GM12878 (cell line): ENCODE measurements at regions not wholly inside any gene's neighbourhood (a gene's known extent, or its start where the extent isn't known, plus 50 kb on each side); places are given as distances from the start of the nearest gene placed in this dataset.

Source experiments
- ATAC-seq: fragments of 200-7000 bp; cut with Tn5 transposase; 3 replicates; pipeline ENCODE4 v1.9.1; 2020; ENCODE audit warnings: mild to moderate bottlenecking, moderate library complexity
- BruUV-seq: library from RNA; stranded (reverse); fragments of 400-500 nt; replicated peaks from 2 replicates; lab custom pipeline; 2021; lab: Mats Ljungman, UMichigan
- CTCF ChIA-PET: fragments of 300-600 bp; sonication (Branson Sonifier 250); formaldehyde crosslinking; extraction: SDS; loops from one replicate; lab custom pipeline; 2021; ENCODE audit warnings: inconsistent platforms; lab: Yijun Ruan, JAX
- POLR2A ChIA-PET: fragments of 350-600 bp; formaldehyde crosslinking; extraction: SDS; loops from one replicate; lab custom pipeline; 2021; ENCODE audit warnings: inconsistent platforms; lab: Charles Lee
- RAD21 ChIA-PET: fragments of 300-600 bp; sonication (Branson Sonifier 250); formaldehyde crosslinking; loops from one replicate; lab custom pipeline; 2023; ENCODE audit warnings: antibody characterized with exemption; ENCODE audit not compliant: unreplicated experiment; lab: Charles Lee
- SMC1A ChIA-PET: fragments of 300-600 bp; sonication (Branson Sonifier 250); formaldehyde crosslinking; loops from one replicate; lab custom pipeline; 2023; ENCODE audit not compliant: unreplicated experiment, uncharacterized antibody; lab: Charles Lee
- DNase-seq: peaks from one replicate; pipeline ENCODE4 v3.0.0-alpha.2; 2011; ENCODE audit warnings: low read depth, low spot score
- FAIRE-seq: peaks from 3 replicates; lab custom pipeline; 2011; peaks lifted over from hg19 to GRCh38; lab: Jason Lieb, UNC
- H2AFZ ChIP-seq: 2 replicates; pipeline ENCODE4 v1.6.0; 2011; ENCODE audit warnings: low read depth, low read length, control low read depth; ENCODE audit not compliant: control insufficient read depth
- H3K27ac ChIP-seq: 2 replicates; pipeline ENCODE4 v1.5.1; 2011; ENCODE audit warnings: control low read depth; ENCODE audit not compliant: control insufficient read depth, insufficient read depth
- H3K27me3 ChIP-seq, 2 experiments: replicated peaks in 1 of 2; 2 replicates each; pipeline versions ENCODE4 v1.6.0 to v1.6.1; 2011; ENCODE audit warnings: low read length in 1 of 2; ENCODE audit not compliant: control insufficient read depth in 2 of 2, insufficient read depth in 2 of 2
- H3K36me3 ChIP-seq, 2 experiments: 2 replicates each; pipeline ENCODE4 v1.5.1; 2011; ENCODE audit warnings: low read length in 1 of 2; ENCODE audit not compliant: control insufficient read depth in 2 of 2, insufficient read depth in 2 of 2
- H3K4me1 ChIP-seq: 2 replicates; pipeline ENCODE4 v1.6.1; 2011; ENCODE audit warnings: mild to moderate bottlenecking, low read length, moderate library complexity, mixed read lengths; ENCODE audit not compliant: control insufficient read depth, insufficient read depth
- H3K4me2 ChIP-seq: 2 replicates; pipeline ENCODE4 v1.6.0; 2011; ENCODE audit warnings: control low read depth; ENCODE audit not compliant: control insufficient read depth, insufficient read depth
- H3K4me3 ChIP-seq: fragments of 200-600 bp; sonication (generic); 2 replicates; pipeline ENCODE4 v1.5.1; 2016
- H3K79me2 ChIP-seq: 2 replicates; pipeline ENCODE4 v1.6.0; 2011; ENCODE audit warnings: low read length; ENCODE audit not compliant: control insufficient read depth, insufficient read depth
- H3K9ac ChIP-seq: 2 replicates; pipeline ENCODE4 v1.8.0; 2011; ENCODE audit warnings: low read length, control low read depth, mixed read lengths; ENCODE audit not compliant: control insufficient read depth, insufficient read depth
- H3K9me3 ChIP-seq: replicated peaks from 3 replicates; pipeline ENCODE4 v1.5.1; 2011; ENCODE audit warnings: mild to moderate bottlenecking, low read length; ENCODE audit not compliant: control insufficient read depth, insufficient read depth
- H4K20me1 ChIP-seq: 2 replicates; pipeline ENCODE4 v1.6.0; 2011; ENCODE audit not compliant: control insufficient read depth, insufficient read depth
- E2F8 ChIP-seq: fragments of 450-650 bp; IDR thresholded peaks from 2 replicates; pipeline ENCODE4 v1.6.1; 2018; ENCODE audit warnings: mild to moderate bottlenecking, low read depth, moderate library complexity; ENCODE audit not compliant: partially characterized antibody
- ZNF207 ChIP-seq: fragments of 450-650 bp; IDR thresholded peaks from 2 replicates; pipeline ENCODE4 v1.6.1; 2014; ENCODE audit warnings: antibody characterized with exemption, mild to moderate bottlenecking, borderline replicate concordance
- WGBS: methylation state at CpG from one replicate; pipeline ENCODE4 v1.1.6; 2016; ENCODE audit warnings: low lambda C conversion rate; ENCODE audit not compliant: insufficient replicate concordance, insufficient coverage; ENCODE audit errors: missing lambda C conversion rate; 5-methylcytosine and 5-hydroxymethylcytosine counted together
- in situ Hi-C: fragments of 300-500 bp; cut with MboI; formaldehyde crosslinking; loops from 9 replicates; pipeline ENCODE4 v1.14.3; 2018; ENCODE audit warnings: mixed read lengths
- intact Hi-C: fragments of 100-400 bp; cut with micrococcal nuclease; formaldehyde crosslinking; loops from one replicate; pipeline ENCODE4 v1.14.2; 2022; ENCODE audit not compliant: unreplicated experiment

DNA sequence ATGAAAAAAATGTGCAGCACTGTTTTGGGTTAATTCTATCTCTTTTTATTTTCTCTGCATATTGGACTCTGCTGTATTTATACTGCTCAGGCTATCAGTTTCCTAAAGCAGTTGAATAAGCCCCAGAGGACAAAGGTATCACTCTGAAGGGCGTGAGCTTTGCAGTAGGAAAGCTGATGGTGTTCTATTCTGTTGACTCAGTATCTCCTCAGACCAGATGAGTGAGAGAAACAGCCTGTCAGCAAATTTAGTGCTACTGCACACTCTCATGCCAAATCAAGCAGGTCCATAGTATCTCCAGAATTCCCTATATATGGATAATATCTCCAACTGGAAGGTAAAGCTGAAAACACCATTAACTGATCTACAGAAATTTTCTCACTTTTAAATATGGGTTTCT, 132.3 kb upstream of the UGT8 start:
- intact Hi-C loops = no loop called here

More for the DNA sequence above, 132.3 kb upstream of the UGT8 start:
- ChIA-PET CTCF (no interaction called here), SMC1A (interaction anchor here (1.5 kb wide), 1 partner anchor 9 kb away, joined by 3 read pairs; no protein-coding TSS in a partner anchor), RAD21 (no interaction called here), POLR2A (no interaction called here)
- Histone ChIP-seq H3K9ac (no peak overlapping the region), H3K27me3 (no peaks in the 10 kb centered on the region), H3K9me3 (no peaks in the 10 kb centered on the region), H3K4me3 (no peak overlapping the region), H2AFZ (no peak overlapping the region), H3K79me2 (no peaks in the 10 kb centered on the region), H3K36me3 (no peaks in the 10 kb centered on the region), H3K27ac (no peak overlapping the region), H4K20me1 (no peaks in the 10 kb centered on the region), H3K4me2 (no peak overlapping the region), H3K4me1 (no peaks in the 10 kb centered on the region)
- no TSS peak for BruUV-seq
- ATAC-seq (no peak), DNase-seq (no peak), FAIRE-seq (no peak)
- no peak for TF ChIP-seq ZNF207
- no peak for TF ChIP-seq E2F8
- in situ Hi-C loops = no loop called here
- 0% methylated on average over 1 of the region's 1 CpG for WGBS
